ENCODE measurements at regions not wholly inside any gene's neighbourhood (a gene's known extent, or its start where the extent isn't known, plus 50 kb on each side); places are given as distances from the start of the nearest gene placed in this dataset.
A peak's percentile ranks its signal among the peaks of the same experiment; 100 is the strongest.

- DNase-seq (ENCODE audit: low spot score): no peak
These were observed 341.8 kb downstream of the MAN2A1 start for GRCh38 chr5:110031402-110032140.

GRCh38 chr5:110032376-110032775 lies 342.6 kb downstream of the MAN2A1 start:
- no peak for DNase-seq (ENCODE audit: low spot score)

- no peak for DNase-seq (ENCODE audit: low spot score)
These were observed 344.4 kb downstream of the MAN2A1 start for GRCh38 chr5:110034056-110034600.

GRCh38 chr5:110038297-110038997 lies 348.7 kb downstream of the MAN2A1 start:
- DNase-seq (ENCODE audit: low spot score): no peak

GRCh38 chr5:110040178-110040577 lies 350.5 kb downstream of the MAN2A1 start:
- DNase-seq (ENCODE audit: low spot score): no peak

DNA sequence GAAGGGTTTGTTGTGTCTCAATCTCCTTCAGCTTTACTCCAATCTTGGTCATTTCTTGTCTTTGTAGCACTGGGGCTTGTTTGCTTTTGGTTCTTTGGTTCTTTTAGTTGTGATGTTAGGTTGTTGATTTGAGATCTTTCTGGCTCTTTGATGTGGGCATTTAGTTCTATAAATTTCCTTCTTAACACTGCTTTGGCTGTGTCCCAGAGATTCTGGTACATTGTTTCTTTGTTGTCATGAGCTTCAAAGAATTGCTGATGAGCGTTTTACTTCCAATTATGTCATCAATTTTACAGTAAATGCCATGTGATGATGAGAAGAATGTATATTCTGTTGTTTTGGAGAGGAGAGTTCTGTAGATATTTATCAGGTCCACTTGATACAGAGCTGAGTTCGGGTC lies 353.3 kb downstream of the MAN2A1 start:
- no peak for DNase-seq (ENCODE audit: low spot score)

DNA sequence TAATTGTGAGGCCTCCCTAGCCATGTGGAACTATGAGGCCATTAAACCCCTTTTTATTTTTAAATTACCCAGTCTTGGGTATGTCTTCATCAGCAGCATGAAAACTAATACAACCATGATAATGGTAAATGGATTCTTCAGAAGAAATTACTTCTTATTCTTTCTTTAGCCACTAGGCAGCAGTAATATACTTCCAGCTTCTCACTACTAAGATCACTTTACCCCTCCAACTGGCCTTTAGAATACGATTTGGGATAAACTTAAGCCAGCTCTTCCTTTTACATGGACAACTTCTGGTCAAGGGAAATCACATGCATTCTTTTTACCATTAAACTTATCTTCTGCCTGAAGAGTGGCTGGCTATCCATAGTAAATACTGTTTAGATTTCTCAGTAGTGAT lies 355.4 kb downstream of the MAN2A1 start:
- DNase-seq (ENCODE audit: low spot score): no peak

DNA sequence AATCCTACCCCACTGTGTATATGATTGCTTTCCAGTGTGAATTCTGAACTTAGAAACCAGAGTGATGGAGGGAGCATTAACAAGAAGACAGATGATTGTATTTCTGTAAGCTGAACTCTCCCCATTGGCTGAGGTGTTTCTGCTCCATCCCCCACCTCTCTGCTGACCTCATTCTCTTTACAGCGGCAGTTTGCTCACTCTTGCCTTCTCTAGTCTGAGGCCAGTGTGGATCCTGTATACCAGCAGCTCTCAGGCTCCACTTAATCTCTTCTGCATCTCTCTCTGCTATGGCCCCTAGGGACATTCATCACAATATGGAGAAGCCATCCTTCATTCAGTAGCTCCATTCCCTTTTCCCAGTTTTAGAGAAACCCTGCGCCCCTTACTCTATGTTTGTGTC lies 358.8 kb downstream of the MAN2A1 start:
- DNase-seq (ENCODE audit: low spot score): no peak

- DNase-seq (ENCODE audit: low spot score): no peak
These were observed 360.1 kb downstream of the MAN2A1 start for GRCh38 chr5:110049816-110050215.

DNA sequence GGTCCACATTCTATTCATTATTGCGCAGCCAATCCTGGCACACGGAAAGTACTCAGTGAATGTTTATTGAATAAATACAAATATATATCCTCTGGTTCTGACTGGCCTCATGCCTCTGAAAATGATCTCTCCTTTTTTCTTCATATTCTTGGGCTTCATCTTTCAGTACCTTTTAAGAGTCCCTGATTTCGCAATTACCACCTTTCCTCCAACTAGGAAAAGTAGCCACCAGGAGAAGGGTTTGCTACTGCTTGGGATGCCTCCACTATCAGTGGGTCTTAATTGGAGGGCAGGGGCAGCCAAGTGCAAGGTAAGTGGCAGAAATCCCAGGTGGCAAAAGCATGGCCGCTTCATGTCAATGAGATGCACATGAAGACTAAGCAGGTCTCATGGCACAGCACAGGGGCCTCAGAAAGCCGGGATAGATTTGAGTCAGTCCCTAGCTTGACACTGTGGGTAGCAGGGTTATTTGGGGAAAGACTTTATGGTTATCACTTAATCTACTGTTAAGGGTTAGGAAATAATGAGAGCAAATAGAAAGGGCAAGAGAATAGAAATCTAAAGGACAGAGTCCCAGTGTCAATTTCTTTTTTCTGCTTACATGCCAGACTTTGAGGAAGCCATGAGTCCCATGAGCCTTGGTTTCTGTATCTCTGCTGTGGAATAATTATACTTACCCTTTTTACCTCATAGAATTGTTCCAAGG lies 361.1 kb downstream of the MAN2A1 start:
- DNase-seq (ENCODE audit: low spot score): no peak

DNA sequence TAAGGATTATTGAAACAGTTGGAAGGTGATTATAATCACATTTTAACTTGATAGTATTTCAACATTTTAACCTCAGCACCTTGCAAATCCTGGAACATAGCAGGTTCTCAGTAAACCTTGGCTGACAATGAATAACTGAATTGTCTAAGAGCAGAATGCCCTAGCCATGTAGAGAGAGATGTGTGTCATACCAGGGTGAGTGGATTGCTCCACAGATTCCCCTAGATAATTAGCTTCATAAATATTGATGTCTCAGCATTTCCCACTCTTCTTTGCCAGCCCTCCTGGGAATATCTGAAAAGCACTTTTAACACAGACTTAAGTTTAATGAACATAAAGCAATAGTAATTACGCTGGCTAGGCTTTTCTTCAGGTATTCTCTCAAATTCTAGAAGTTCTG lies 363.5 kb downstream of the MAN2A1 start:
- DNase-seq (ENCODE audit: low spot score): no peak

GRCh38 chr5:110053824-110054223 lies 364.1 kb downstream of the MAN2A1 start:
- no peak for DNase-seq (ENCODE audit: low spot score)

GRCh38 chr5:110054240-110054639 lies 364.5 kb downstream of the MAN2A1 start:
- peak; percentile 55 for DNase-seq (ENCODE audit: low spot score)

DNA sequence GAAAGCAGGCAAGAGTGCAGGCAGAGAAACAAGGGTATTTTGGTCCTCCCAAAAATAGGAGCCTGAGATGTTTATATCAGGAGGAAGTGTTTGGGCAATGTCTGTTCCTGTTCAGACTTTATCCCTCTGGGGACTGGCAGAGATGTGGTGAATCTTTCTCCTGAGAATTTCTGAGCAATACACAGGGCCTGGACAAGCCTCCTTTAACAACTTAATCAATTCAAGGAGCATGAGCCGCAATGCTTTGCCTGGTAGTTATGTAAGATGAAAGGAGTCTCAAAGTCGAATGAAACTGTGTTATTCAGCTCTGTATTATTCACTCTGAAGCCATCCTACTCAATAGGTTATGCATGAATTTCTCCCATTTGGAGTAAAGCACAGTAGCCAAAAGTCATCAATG lies 365.6 kb downstream of the MAN2A1 start:
- DNase-seq (ENCODE audit: low spot score): no peak

- DNase-seq (ENCODE audit: low spot score): no peak
These were observed 366.9 kb downstream of the MAN2A1 start for GRCh38 chr5:110056580-110057114.

GRCh38 chr5:110058175-110058574 lies 368.4 kb downstream of the MAN2A1 start:
- DNase-seq (ENCODE audit: low spot score): no peak

DNA sequence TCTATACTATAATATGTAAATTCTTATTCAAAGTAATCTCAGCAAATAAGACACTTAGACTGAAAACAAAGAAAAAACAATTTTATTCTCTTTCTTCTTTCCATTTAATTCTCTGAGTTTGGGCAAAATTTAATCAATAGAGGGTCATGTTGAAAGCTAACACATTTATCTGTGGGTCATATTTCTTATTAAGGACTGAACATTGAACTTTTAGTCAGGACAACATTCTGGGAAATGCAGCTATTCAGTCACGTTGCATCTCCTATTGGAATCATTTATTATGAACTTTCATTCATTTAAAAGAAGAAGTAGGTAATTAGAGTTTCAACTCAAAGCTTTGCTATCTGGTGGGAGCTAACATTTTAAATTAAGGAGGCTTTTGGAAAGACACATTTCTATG lies 372.5 kb downstream of the MAN2A1 start:
- no peak for DNase-seq (ENCODE audit: low spot score)

DNA sequence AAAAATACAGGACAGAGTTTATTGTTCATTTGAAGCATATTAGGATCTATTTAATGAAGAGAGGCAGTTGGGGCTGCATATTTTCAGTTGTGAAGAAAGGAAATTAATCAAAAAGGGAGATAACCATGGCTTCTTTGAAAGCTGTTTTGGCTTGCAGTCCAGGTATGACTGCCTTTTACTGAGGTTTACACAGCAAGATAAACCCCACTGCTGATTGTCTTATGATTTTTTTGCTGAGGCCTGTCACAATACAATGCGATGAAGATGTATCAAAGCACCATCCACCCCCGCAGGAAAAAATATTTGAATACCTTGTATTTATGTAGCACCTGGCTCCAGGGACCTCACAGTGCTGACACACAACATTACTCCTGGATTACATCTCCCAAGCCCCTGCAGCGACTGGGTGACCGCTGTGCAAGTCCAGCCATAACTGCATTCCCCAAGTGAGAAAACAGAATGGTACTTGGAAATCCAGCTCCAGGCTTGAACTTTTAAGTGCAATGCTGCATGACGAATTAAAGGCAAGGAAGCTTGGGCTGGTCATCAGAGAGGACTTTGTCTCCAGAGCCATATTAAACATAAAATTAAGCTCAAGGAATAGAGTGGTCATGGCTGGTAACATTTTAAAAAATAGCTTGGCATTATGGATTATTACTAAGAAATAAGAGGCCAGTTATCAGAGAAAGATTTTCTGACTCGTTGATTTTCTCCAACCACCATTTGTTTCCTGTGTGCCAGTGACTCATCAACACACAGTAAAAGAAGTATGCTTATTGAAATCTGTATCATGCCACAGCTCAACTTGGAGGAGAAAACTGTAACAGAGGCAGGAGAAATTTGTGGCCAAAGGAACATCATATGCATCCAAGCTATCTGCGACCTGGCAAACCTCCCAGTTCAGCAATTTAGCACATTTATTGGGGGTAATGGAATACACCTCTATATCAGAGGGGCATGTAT lies 374.2 kb downstream of the MAN2A1 start:
- no peak for DNase-seq (ENCODE audit: low spot score)

GRCh38 chr5:110064603-110065268 lies 375.0 kb downstream of the MAN2A1 start:
- no peak for DNase-seq (ENCODE audit: low spot score)

GRCh38 chr5:110070836-110071235 lies 381.1 kb downstream of the MAN2A1 start:
- DNase-seq (ENCODE audit: low spot score): no peak

DNA sequence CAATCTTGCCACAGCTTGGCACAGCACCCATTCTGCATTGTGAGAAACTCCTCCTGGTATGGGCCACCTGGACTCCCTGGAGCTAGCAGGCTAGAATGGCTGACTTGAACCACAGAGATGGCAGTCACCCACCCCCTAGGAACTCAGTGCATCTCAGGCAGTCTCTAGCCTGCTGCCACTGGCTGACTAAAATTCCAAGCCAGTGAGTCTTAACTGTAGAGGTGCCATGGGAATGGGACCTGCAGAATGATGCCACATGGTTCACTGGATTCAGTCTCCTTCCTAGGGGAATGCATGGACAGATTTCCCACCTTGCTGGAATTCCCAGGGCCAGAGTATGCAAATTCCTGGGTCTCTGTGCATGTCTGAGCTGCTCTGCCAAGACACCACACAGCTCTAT lies 382.9 kb downstream of the MAN2A1 start:
- DNase-seq (ENCODE audit: low spot score): no peak
